Retinal pigment epithelial cell (primary cell): ENCODE measurements at regions not wholly inside any gene's neighbourhood (a gene's known extent, or its start where the extent isn't known, plus 50 kb on each side); places are given as distances from the start of the nearest gene placed in this dataset.

Source experiments
- DNase-seq: peaks from one replicate; pipeline ENCODE4 v3.0.0-alpha.2; 2010; ENCODE audit warnings: low read depth
- H3K4me3 ChIP-seq: 2 replicates; pipeline ENCODE4 v1.5.1; 2011; ENCODE audit warnings: mild to moderate bottlenecking, low read length, control low read depth, moderate library complexity
- TF ChIP-seq, protein P1 (sequence below): conservative IDR thresholded peaks from 2 replicates; pipeline ENCODE4 v1.5.1; 2011; ENCODE audit warnings: low read depth, low read length, control low read depth, inconsistent platforms

GRCh38 chr13:89568746-89569145 lies 1778.7 kb upstream of the MIR17HG start:
- no peak for DNase-seq
- no peak overlapping the region for H3K4me3 ChIP-seq
- TF ChIP-seq, protein P1, sequence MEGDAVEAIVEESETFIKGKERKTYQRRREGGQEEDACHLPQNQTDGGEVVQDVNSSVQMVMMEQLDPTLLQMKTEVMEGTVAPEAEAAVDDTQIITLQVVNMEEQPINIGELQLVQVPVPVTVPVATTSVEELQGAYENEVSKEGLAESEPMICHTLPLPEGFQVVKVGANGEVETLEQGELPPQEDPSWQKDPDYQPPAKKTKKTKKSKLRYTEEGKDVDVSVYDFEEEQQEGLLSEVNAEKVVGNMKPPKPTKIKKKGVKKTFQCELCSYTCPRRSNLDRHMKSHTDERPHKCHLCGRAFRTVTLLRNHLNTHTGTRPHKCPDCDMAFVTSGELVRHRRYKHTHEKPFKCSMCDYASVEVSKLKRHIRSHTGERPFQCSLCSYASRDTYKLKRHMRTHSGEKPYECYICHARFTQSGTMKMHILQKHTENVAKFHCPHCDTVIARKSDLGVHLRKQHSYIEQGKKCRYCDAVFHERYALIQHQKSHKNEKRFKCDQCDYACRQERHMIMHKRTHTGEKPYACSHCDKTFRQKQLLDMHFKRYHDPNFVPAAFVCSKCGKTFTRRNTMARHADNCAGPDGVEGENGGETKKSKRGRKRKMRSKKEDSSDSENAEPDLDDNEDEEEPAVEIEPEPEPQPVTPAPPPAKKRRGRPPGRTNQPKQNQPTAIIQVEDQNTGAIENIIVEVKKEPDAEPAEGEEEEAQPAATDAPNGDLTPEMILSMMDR, result no peak

GRCh38 chr13:89571676-89572075 lies 1775.8 kb upstream of the MIR17HG start:
- TF ChIP-seq, protein P1, result no peak
- no peak for DNase-seq
- H3K4me3 ChIP-seq, result no peak overlapping the region

DNA sequence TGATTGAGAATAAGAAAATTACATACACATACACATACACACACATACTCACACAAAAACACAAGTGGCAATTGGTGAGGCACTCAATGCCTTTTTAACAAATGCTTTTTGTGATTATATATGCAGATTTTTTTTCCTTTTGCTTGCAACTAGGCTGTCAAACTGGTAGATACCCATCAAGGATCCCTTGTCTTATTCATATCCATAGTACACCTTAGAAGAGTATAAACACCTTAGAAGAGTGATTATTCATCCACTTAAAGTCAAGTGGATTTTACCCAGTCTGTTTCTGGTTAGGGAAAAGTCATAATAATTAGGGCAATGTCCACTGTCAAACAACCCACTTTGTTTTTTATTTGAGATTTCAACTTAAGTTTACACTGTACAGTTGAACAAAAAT lies 1773.4 kb upstream of the MIR17HG start:
- DNase-seq, result no peak
- H3K4me3 ChIP-seq, result no peak overlapping the region
- TF ChIP-seq, protein P1, result no peak

- DNase-seq, result no peak
- TF ChIP-seq, protein P1, result no peak
- no peak overlapping the region for H3K4me3 ChIP-seq
Measured at GRCh38 chr13:89577301-89577700, 1770.2 kb upstream of the MIR17HG start.

DNA sequence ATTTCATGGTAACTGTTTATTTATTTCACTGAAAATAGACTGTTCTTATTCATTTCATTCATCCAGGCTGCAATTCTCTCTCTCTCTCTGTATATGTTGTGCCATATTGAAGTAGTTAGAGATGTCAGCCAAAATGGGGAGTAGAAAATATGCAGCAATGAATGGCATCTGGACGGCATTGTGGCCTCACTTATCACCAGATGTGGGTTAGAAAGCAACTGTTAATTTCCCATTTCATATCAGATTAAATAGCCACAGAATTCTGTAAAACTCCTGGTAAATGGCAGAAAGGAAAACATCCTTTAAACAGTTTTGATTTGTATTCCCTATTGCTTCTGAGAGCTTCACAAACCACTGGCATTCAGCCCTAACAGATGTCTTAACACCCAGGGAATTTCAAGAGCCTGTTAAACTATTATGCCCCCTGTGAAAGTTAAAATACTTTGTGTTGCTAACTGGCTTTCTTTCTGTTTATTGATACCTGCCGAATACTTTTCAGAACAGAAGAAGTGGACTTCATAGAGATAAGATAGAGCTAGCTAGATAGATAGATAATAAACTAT lies 1763.3 kb upstream of the MIR17HG start:
- TF ChIP-seq, protein P1, result no peak
- DNase-seq, result no peak
- H3K4me3 ChIP-seq, result no peak overlapping the region

DNA sequence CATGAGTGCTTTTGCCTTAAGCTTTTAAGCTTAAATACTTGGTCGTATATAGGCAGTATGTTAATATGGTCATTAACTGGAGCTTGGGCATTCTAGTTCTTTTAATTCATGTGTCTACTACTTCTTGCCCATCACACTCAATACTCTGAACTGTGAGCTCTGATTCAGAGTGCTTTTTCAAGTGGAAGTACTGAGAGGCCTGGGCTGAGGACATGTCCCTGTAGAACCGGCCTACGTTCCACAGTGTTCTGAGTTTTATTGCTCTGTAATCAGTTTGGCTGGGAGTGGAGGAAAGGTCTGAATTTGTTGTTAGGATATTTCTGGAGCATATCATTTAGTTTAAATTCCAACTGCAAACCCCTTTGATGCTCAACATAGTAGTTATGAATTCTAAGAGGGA lies 1744.8 kb upstream of the MIR17HG start:
- H3K4me3 ChIP-seq, result no peak overlapping the region
- DNase-seq, result no peak
- TF ChIP-seq, protein P1, result no peak

GRCh38 chr13:89603187-89603586 lies 1744.3 kb upstream of the MIR17HG start:
- H3K4me3 ChIP-seq, result no peak overlapping the region
- TF ChIP-seq, protein P1, result no peak
- DNase-seq, result no peak
